GM18861 (cell line): ENCODE measurements at regions not wholly inside any gene's neighbourhood (a gene's known extent, or its start where the extent isn't known, plus 50 kb on each side); places are given as distances from the start of the nearest gene placed in this dataset.
"Not testable (repeated sequence)": the region's sequence is repeated elsewhere in the genome, so short reads cannot be mapped to it uniquely, and the experiment has no call there.

Experiments
- ATAC-seq: cut with Tn5 transposase; IDR thresholded peaks from one replicate; pipeline ENCODE4 v1.9.1; 2021; ENCODE audit not compliant: unreplicated experiment

DNA sequence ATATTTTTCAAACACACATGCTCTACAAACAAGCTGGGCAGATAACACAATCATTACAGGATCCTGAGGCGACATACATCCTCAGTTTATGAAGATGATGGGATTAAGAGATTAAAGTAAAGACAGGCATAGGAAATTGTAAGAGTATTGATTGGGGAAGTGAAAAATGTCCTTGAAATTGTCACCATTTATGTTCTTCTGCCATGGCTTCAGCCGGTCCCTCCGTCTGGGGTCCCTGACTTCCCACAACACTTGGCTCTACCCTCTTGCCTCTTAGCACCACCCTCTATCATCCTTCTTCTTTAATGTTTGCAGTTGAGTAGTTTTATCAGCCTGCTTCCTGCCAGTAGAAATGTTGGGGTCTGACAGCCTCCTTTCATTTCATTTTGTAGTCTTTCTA, 244.4 kb downstream of the DAD1 start:
- ATAC-seq = no peak

GRCh38 chr14:22344209-22344608, 244.8 kb downstream of the DAD1 start:
- not testable (repeated sequence) for ATAC-seq

DNA sequence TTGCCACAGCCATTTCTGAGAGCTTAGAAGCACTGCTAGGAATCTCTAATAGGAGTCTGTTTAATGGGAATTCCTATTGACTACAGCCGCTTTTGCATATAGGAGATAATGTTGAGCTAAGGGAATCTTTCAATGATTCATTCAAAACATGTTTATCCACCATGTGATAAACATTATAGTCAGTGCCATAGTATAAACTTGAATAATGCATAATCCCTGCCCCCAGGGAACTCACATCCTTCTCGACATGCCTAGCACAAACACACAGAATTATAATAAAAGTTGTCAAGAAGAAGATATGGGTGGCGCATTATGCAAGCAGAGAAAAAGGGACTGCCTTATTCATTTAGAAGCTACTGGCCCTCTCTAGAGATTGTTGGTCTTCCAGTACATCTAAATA, 248.0 kb downstream of the DAD1 start:
- ATAC-seq = no peak

- no peak for ATAC-seq
Observed at GRCh38 chr14:22338917-22339715, 249.9 kb downstream of the DAD1 start.

GRCh38 chr14:22338381-22338780, 250.6 kb downstream of the DAD1 start:
- ATAC-seq = no peak

DNA sequence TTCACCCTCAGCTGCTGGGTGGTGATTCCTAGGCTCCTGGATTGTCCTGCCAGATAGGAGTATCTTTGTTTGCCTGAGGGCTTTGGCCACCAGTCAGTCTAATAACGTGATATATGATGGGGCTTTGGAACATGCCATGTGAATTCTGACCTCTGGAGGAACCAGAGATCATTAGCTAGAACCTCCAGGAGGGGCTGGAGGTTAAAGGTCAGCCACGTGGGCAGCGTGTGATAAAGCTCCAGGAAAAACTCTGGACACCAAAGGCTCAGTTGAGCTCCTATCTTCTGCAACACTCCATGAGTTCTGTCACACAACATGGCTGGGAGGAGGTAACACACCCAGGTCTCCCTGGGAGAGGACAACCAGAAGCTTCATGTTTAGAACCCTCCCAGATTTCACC, 251.1 kb downstream of the DAD1 start:
- no peak for ATAC-seq

- ATAC-seq = no peak
Observed at GRCh38 chr14:22337521-22337920, 251.5 kb downstream of the DAD1 start.

DNA sequence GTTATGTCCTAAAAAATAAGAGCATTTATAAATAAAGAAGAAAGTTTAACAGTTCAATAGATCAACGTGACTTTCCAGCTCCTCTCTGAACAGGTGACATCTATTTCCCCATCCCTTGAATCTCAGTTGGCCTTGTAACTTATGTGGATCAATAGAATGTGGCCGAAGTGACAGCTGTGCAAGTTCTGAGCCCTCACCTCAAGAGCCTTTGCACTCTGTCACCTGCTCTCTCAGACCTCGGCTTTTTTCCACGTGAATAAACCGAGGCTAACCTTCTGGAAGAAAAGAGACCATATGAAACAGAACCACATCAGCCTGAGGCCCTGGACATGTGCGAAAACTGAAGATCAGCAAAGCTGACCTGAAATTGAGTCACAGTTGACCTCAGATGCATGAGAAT, 253.0 kb downstream of the DAD1 start:
- ATAC-seq = no peak

GRCh38 chr14:22334627-22335026, 254.4 kb downstream of the DAD1 start:
- no peak for ATAC-seq

DNA sequence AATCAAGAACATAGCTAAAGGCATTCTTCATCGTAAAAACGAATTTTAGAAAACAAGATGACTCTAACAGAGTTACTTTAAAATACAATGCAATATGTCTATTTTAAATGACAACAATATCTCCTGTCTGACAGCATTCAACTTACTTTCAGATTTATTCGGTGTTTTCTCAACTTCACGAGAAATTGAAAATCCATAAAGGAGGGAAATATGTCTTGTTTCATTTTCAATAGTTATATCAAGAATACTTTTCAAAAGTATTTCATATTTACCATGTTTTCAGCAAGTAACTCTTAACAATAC, 254.8 kb downstream of the DAD1 start:
- no peak for ATAC-seq

DNA sequence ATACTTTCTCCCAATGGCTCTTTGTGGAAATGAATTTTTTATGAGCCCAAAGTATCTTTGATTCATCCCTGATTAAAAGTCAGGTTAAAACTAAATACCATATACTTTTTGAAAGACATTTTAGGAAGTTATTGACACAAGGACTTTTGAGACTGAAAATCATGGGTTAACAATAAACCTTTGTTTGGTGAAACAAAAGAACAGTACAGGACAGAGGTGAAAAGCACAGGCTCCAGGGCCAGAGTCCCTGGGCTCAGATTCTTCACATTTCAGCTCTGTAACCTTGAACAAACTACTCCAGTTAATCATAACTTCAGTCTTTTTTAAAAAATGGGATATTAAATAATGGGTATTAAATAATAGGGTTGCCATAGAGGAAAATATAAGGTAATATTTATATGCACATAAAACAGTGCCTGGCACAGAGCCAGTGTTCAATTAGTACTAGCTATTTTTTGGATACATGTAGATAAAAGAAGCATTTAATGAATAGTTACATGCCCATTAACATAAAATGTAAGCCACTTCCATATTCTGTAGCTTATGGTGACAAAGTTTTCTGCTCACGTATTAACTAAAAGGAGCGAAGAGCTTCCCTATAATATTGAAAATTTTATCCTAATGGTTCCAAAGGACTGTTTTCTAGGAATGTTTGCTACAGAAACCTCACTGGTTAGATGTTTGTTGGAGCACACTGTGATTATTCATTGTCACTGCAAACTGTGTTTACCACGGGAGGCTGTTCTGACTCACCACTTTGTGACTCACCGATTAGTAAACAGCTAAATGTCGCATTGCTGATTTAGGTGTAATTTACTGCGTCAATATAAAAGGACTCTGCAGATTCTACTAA, 255.4 kb downstream of the DAD1 start:
- no peak for ATAC-seq

- ATAC-seq = no peak
Observed at GRCh38 chr14:22332686-22333421, 256.2 kb downstream of the DAD1 start.

DNA sequence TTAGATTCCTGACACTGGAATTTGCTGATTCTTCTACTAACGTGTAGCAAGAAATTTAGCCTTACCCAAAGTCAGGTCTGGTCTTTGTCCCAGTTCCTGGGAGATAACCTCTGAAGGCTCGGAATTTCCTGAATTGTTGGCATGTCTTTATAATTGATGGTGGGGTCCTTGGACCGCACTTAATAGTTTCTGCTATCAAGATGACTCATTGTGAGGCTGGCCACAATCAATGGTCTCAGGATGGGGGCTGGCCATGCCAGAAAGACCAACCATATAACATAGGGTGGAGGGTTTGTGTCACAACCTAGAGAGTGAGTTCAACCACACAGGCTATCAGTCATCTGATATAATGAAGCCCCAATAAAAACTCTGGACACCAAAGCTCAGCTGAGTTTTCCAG, 259.7 kb downstream of the DAD1 start:
- no peak for ATAC-seq

- ATAC-seq = no peak
Observed at GRCh38 chr14:22325676-22326400, 263.2 kb downstream of the DAD1 start.

- no peak for ATAC-seq
Observed at GRCh38 chr14:22320362-22320750, 268.7 kb downstream of the DAD1 start.

GRCh38 chr14:22319526-22320361, 269.3 kb downstream of the DAD1 start:
- no peak for ATAC-seq

- no peak for ATAC-seq
Observed at GRCh38 chr14:22318951-22319350, 270.1 kb downstream of the DAD1 start.

DNA sequence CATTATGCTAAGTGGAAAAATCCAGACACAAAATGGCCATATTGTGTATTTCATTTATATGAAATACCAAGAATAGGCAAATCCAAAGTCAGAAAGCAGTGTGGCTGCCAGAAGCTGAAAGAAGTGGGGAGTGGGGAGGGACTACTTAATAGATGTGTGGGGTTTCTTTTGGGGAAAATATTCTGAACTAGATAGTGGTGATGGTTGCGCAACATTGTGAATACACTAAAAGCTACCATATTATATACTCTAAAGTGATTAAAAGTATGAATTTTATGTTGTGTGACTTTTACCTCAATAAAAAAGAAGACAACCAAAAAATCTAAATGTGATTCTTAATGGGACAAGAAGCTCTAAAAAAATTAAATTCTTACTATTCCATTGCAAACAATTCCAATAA, 272.6 kb downstream of the DAD1 start:
- no peak for ATAC-seq

GRCh38 chr14:22315336-22315735, 273.7 kb downstream of the DAD1 start:
- ATAC-seq = no peak

DNA sequence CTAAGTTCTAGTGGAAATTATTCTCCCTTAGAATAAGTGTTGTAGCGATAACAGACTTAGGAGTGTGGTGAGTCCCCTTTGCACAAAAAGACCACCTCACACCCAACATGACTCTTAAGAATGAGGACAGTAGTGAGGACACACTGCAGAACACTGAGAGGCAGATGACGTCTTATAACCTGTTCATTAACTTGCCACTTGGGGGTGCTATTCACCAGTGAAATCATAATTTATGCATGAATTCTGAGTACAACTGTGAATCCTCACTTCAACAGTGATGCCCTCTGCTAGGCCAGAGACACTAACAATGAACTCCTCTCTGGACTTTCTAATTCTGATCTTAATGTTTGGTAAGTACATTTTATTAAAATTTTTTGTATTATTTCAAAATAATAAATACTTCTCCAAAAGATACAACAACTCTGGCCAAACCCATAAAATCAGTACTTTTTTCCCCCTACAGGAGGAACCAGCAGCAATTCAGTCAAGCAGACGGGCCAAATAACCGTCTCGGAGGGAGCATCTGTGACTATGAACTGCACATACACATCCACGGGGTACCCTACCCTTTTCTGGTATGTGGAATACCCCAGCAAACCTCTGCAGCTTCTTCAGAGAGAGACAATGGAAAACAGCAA, 274.7 kb downstream of the DAD1 start:
- ATAC-seq = peak; percentile 83
